B cell (primary cell): ENCODE measurements at regions not wholly inside any gene's neighbourhood (a gene's known extent, or its start where the extent isn't known, plus 50 kb on each side); places are given as distances from the start of the nearest gene placed in this dataset.

Experiments used
- ATAC-seq: fragments of 200-7000 bp; cut with Tn5 transposase; one replicate; pipeline ENCODE4 v1.10.0; 2021; ENCODE audit warnings: low read depth, mild to moderate bottlenecking, moderate number of reproducible peaks, moderate library complexity
- CTCF ChIA-PET: fragments of 350-600 bp; sonication (Branson Sonifier 250); formaldehyde crosslinking; loops from one replicate; lab custom pipeline; 2021; ENCODE audit warnings: antibody characterized with exemption, inconsistent platforms; lab: Charles Lee
- POLR2A ChIA-PET: fragments of 350-600 bp; sonication (Branson Sonifier 250); formaldehyde crosslinking; loops from one replicate; lab custom pipeline; 2021; ENCODE audit warnings: antibody characterized with exemption; lab: Charles Lee
- DNase-seq: peaks from one replicate; pipeline ENCODE4 v3.0.0; 2013
- H2AFZ ChIP-seq: 2 replicates; pipeline ENCODE4 v1.6.1; 2012; ENCODE audit warnings: mild to moderate bottlenecking, low read depth, low read length; ENCODE audit not compliant: insufficient read depth, poor library complexity, severe bottlenecking
- H3K27ac ChIP-seq, 2 donors: 1 replicate in 1 of 2; 2 replicates in 1 of 2; pipeline ENCODE4 v1.5.1; 2012 to 2013; ENCODE audit warnings: low read length in 2 of 2, mild to moderate bottlenecking in 2 of 2, moderate library complexity in 1 of 2
- H3K27me3 ChIP-seq, 4 experiments: fragments of 200-600 bp in 1 of 4; sonication (generic) in 1 of 4; replicated peaks in 1 of 4; 1 replicate in 2 of 4; 2 replicates in 2 of 4; pipeline versions ENCODE4 v1.6.1 to v1.7.0; 2013 to 2016; ENCODE audit warnings: low read length in 3 of 4, mild to moderate bottlenecking in 2 of 4, mixed read lengths in 1 of 4, moderate library complexity in 1 of 4; ENCODE audit not compliant: insufficient read depth in 4 of 4, control insufficient read depth in 3 of 4; ENCODE audit errors: control extremely low read depth in 1 of 4
- H3K36me3 ChIP-seq, 2 experiments: replicated peaks in 1 of 2; 1 replicate in 1 of 2; 2 replicates in 1 of 2; pipeline versions ENCODE4 v1.6.1 to v1.7.1; 2013; ENCODE audit warnings: low read length in 1 of 2; ENCODE audit not compliant: insufficient read depth in 2 of 2, control insufficient read depth in 1 of 2; ENCODE audit errors: control extremely low read depth in 1 of 2, extremely low read depth in 1 of 2
- H3K4me1 ChIP-seq, 2 donors: fragments of 200-600 bp in 1 of 2; sonication (generic) in 1 of 2; 1 replicate in 1 of 2; 2 replicates in 1 of 2; pipeline versions ENCODE4 v1.5.1 to v1.6.1; 2013 to 2017; ENCODE audit warnings: low read length in 2 of 2; ENCODE audit not compliant: control insufficient read depth in 2 of 2, insufficient read depth in 2 of 2
- H3K4me2 ChIP-seq: replicated peaks from 2 replicates; pipeline ENCODE3; 2012; ENCODE audit warnings: mild to moderate bottlenecking, low read depth, low read length; ENCODE audit not compliant: poor library complexity, severe bottlenecking
- H3K4me3 ChIP-seq, 5 experiments: fragments of 200-600 bp in 1 of 5; sonication (generic) in 1 of 5; 1 replicate in 3 of 5; 2 replicates in 2 of 5; pipeline versions ENCODE4 v1.5.1 to v1.7.0; 2011 to 2016; ENCODE audit warnings: low read length in 4 of 5, mild to moderate bottlenecking in 4 of 5, low read depth in 2 of 5, control low read depth in 1 of 5, moderate library complexity in 1 of 5; ENCODE audit not compliant: insufficient read depth in 1 of 5; ENCODE audit errors: control extremely low read depth in 1 of 5, extremely low read depth in 1 of 5
- H3K79me2 ChIP-seq: fragments of 200-600 bp; sonication (generic); one replicate; pipeline ENCODE4 v1.6.0; 2016; ENCODE audit warnings: low read length; ENCODE audit not compliant: control insufficient read depth, insufficient read depth
- H3K9ac ChIP-seq: fragments of 200-600 bp; sonication (generic); 2 replicates; pipeline ENCODE4 v1.6.1; 2017; ENCODE audit warnings: mild to moderate bottlenecking, low read length, moderate library complexity
- H3K9me3 ChIP-seq, 3 donors: one replicate each; pipeline versions ENCODE4 v1.6.1 to v1.7.1; 2013; ENCODE audit warnings: low read length in 2 of 3; ENCODE audit not compliant: control insufficient read depth in 2 of 3, insufficient read depth in 1 of 3; ENCODE audit errors: control extremely low read depth in 1 of 3
- H4K20me1 ChIP-seq: 2 replicates; pipeline ENCODE4 v1.6.0; 2012; ENCODE audit warnings: mild to moderate bottlenecking, low read length; ENCODE audit not compliant: insufficient read depth, control insufficient read depth, poor library complexity, severe bottlenecking
- H3K27ac Mint-ChIP-seq: one replicate; pipeline ENCODE4 v1.8.0; 2021; ENCODE audit warnings: mixed read lengths
- H3K27me3 Mint-ChIP-seq: one replicate; pipeline ENCODE4 v1.8.0; 2021; ENCODE audit warnings: mixed read lengths
- H3K4me1 Mint-ChIP-seq: one replicate; pipeline ENCODE4 v1.8.0; 2021; ENCODE audit warnings: mixed read lengths
- H3K4me3 Mint-ChIP-seq: one replicate; pipeline ENCODE4 v1.8.0; 2021; ENCODE audit warnings: mixed read lengths
- H3K9me3 Mint-ChIP-seq: one replicate; pipeline ENCODE4 v1.8.0; 2022; ENCODE audit warnings: mixed read lengths; ENCODE audit not compliant: insufficient read depth
- EZH2 ChIP-seq: IDR thresholded peaks from 2 replicates; pipeline ENCODE4 v1.6.1; 2012; ENCODE audit warnings: borderline replicate concordance, low read depth, mild to moderate bottlenecking, moderate library complexity, low read length; ENCODE audit not compliant: insufficient read depth, poor library complexity, severe bottlenecking
- WGBS: methylation state at CpG from one replicate; pipeline ENCODE4 v1.1.5; 2013; ENCODE audit warnings: missing lambda C conversion rate; ENCODE audit not compliant: insufficient coverage; 5-methylcytosine and 5-hydroxymethylcytosine counted together
- intact Hi-C: fragments of 100-400 bp; cut with micrococcal nuclease; formaldehyde crosslinking; loops from one replicate; pipeline ENCODE4 v1.10.0; 2022
- TF ChIP-seq, protein P1 (sequence below): fragments of 200-600 bp; IDR thresholded peaks from one replicate; pipeline ENCODE4 v1.8.0; 2022; ENCODE audit warnings: antibody characterized with exemption, mild to moderate bottlenecking

DNA sequence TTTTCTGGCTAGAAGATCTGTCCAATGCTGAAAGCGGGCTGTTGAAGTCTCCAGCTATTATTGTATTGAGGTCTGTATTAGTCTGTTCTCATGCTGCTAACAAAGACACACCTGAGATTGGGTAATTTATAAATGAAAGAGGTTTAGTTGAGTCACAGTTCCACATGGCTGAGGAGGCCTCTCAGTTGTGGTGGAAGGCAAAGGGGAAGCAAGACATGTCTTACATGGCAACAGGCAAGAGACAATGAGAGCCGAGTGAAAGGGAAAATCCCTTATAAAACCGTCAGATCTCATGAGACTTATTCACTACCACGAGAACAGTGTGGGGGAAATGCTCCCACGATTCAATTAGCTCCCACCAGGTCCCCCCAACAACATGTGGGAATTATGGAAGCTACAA is 980.4 kb downstream of the SLITRK5 start:
- CTCF ChIA-PET, result no interaction called here
- H3K9me3 Mint-ChIP-seq, result peaks cover 10% of the 10 kb centered on the region
- Histone ChIP-seq H3K4me2 (no peak overlapping the region), H3K79me2 (no peaks in the 10 kb centered on the region), H3K4me1 (no peaks in the 10 kb centered on the region), H2AFZ (no peak overlapping the region), H3K9ac (no peak overlapping the region), H3K27me3 (no peaks in the 10 kb centered on the region), H3K27ac (no peak overlapping the region), H3K36me3 (no peaks in the 10 kb centered on the region), H3K9me3 (peaks cover 1 to 8% (median 8%) of the 10 kb centered on the region in 3 donors), H3K4me3 (no peak overlapping the region), H4K20me1 (no peaks in the 10 kb centered on the region)
- peaks cover 5% of the 10 kb centered on the region for H3K4me1 Mint-ChIP-seq
- no peak overlapping the region for H3K27ac Mint-ChIP-seq
- no peak for ATAC-seq
- DNase-seq, result no peak
- intact Hi-C loops, result no loop called here
- POLR2A ChIA-PET, result no interaction called here
- 80% methylated on average over 1 of the region's 5 CpGs for WGBS
- no peak overlapping the region for H3K4me3 Mint-ChIP-seq
- no peak for TF ChIP-seq EZH2
- TF ChIP-seq, protein P1, sequence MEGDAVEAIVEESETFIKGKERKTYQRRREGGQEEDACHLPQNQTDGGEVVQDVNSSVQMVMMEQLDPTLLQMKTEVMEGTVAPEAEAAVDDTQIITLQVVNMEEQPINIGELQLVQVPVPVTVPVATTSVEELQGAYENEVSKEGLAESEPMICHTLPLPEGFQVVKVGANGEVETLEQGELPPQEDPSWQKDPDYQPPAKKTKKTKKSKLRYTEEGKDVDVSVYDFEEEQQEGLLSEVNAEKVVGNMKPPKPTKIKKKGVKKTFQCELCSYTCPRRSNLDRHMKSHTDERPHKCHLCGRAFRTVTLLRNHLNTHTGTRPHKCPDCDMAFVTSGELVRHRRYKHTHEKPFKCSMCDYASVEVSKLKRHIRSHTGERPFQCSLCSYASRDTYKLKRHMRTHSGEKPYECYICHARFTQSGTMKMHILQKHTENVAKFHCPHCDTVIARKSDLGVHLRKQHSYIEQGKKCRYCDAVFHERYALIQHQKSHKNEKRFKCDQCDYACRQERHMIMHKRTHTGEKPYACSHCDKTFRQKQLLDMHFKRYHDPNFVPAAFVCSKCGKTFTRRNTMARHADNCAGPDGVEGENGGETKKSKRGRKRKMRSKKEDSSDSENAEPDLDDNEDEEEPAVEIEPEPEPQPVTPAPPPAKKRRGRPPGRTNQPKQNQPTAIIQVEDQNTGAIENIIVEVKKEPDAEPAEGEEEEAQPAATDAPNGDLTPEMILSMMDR, result no peak
- H3K27me3 Mint-ChIP-seq, result no peaks in the 10 kb centered on the region

DNA sequence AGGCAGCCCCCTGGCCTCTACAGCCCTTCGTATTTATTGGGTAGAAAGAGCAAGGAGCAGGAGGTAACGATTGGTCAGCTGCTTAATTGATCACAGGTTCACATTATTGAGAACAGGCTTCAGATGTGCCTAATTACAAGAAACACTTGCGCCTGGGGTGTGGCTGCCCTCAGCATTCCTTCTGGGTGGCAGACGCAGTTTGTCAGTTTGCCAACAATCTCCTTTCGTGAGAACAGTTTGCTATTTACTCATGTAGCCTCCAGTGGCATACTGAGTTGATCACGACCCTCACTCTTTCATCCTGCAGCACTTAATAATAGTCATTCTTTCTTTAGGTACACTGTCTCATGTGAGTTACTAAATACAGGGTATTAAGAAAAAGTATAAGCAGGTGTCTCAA is 985.6 kb downstream of the SLITRK5 start:
- H3K4me2 ChIP-seq, result no peak overlapping the region
- WGBS, result 77% methylated on average over 5 of the region's 6 CpGs

More for the DNA sequence above, 985.6 kb downstream of the SLITRK5 start:
- H3K27ac ChIP-seq, result no peak overlapping the region
- no peak for DNase-seq
- H4K20me1 ChIP-seq, result no peaks in the 10 kb centered on the region
- H3K27me3 Mint-ChIP-seq, result no peaks in the 10 kb centered on the region
- intact Hi-C loops, result no loop called here
- ChIA-PET CTCF (no interaction called here), POLR2A (no interaction called here)
- no peaks in the 10 kb centered on the region for H3K79me2 ChIP-seq
- H3K4me3 Mint-ChIP-seq, result no peak overlapping the region
- H3K36me3 ChIP-seq, result no peaks in the 10 kb centered on the region
- no peaks in the 10 kb centered on the region for H3K27me3 ChIP-seq
- no peaks in the 10 kb centered on the region for H3K4me1 Mint-ChIP-seq
- H3K4me1 ChIP-seq, result no peaks in the 10 kb centered on the region
- H3K9ac ChIP-seq, result no peak overlapping the region
- peaks cover 0 to 4% (median 1%) of the 10 kb centered on the region in 3 donors for H3K9me3 ChIP-seq
- ATAC-seq, result no peak
- H3K9me3 Mint-ChIP-seq, result no peaks in the 10 kb centered on the region
- TF ChIP-seq, protein P1, result no peak
- TF ChIP-seq EZH2, result no peak
- H3K27ac Mint-ChIP-seq, result no peak overlapping the region
- no peak overlapping the region for H2AFZ ChIP-seq
- H3K4me3 ChIP-seq, result no peak overlapping the region
